HCT116 (cell line): ENCODE measurements at regions not wholly inside any gene's neighbourhood (a gene's known extent, or its start where the extent isn't known, plus 50 kb on each side); places are given as distances from the start of the nearest gene placed in this dataset.

ENCODE experiments used
- ATAC-seq: fragments of 200-7000 bp; cut with Tn5 transposase; 2 replicates; pipeline ENCODE4 v1.9.1; 2020; ENCODE audit warnings: mild to moderate bottlenecking, moderate library complexity
- BruUV-seq: library from RNA; stranded (reverse); fragments of 400-500 nt; replicated peaks from 2 replicates; lab custom pipeline; 2021; lab: Mats Ljungman, UMichigan
- CTCF ChIA-PET: fragments of 300-600 bp; sonication (Branson Sonifier 250); formaldehyde crosslinking; loops from one replicate; lab custom pipeline; 2021; ENCODE audit warnings: antibody characterized with exemption; lab: Charles Lee
- POLR2A ChIA-PET: fragments of 300-600, 350-600 bp; sonication (Branson Sonifier 250); formaldehyde crosslinking; loops from one replicate; lab custom pipeline; 2021; ENCODE audit warnings: antibody characterized with exemption; lab: Charles Lee
- RAD21 ChIA-PET, 2 experiments: fragments of 300-600 bp; sonication (Branson Sonifier 250); formaldehyde crosslinking; loops; one replicate each; lab custom pipeline; 2023; ENCODE audit warnings: low total read pairs in 2 of 2; ENCODE audit not compliant: uncharacterized antibody in 2 of 2, unreplicated experiment in 2 of 2, low non-redundant PET in 1 of 2; lab: Charles Lee
- DNase-seq: peaks from one replicate; pipeline ENCODE4 v3.0.0-alpha.2; 2010; ENCODE audit warnings: low read depth, low spot score
- H2AFZ ChIP-seq: fragments of 200-600 bp; shearing (Covaris generic), sonication (generic); 2 replicates; pipeline ENCODE4 v1.6.1; 2017; ENCODE audit warnings: low read depth, mixed run types, mixed read lengths, antibody characterized with exemption, low read length; ENCODE audit not compliant: poor library complexity, severe bottlenecking
- H3K27ac ChIP-seq: 2 replicates; pipeline ENCODE4 v1.5.1; 2012; ENCODE audit warnings: low read depth, low read length
- H3K27me3 ChIP-seq: fragments of 200-600 bp; sonication (generic); 2 replicates; pipeline ENCODE4 v1.6.1; 2016; ENCODE audit warnings: mixed run types, low read length, mixed read lengths; ENCODE audit not compliant: insufficient read depth
- H3K36me3 ChIP-seq, 2 experiments: fragments of 200-500 bp in 1 of 2; fragments of 200-600 bp in 1 of 2; sonication (Bioruptor generic) in 1 of 2; sonication (generic) in 1 of 2; 2 replicates each; pipeline versions ENCODE4 v1.5.1 to v1.6.1; 2014 to 2016; ENCODE audit warnings: low read length in 2 of 2, inconsistent platforms in 1 of 2, mixed read lengths in 1 of 2, mixed run types in 1 of 2; ENCODE audit not compliant: insufficient read depth in 2 of 2, control insufficient read depth in 1 of 2
- H3K4me1 ChIP-seq, 2 experiments: fragments of 200-600 bp in 1 of 2; sonication (generic) in 1 of 2; 2 replicates each; pipeline versions ENCODE4 v1.5.1 to v1.6.1; 2012 to 2017; ENCODE audit warnings: low read length in 2 of 2, inconsistent platforms in 1 of 2, mild to moderate bottlenecking in 1 of 2, mixed read lengths in 1 of 2, mixed run types in 1 of 2, moderate library complexity in 1 of 2; ENCODE audit not compliant: insufficient read depth in 2 of 2, control insufficient read depth in 1 of 2
- H3K4me2 ChIP-seq: fragments of 200-600 bp; sonication (generic); 2 replicates; pipeline ENCODE4 v1.6.1; 2017; ENCODE audit warnings: mixed run types, low read length, mixed read lengths
- H3K4me3 ChIP-seq, 2 experiments: fragments of 200-600 bp in 1 of 2; sonication (generic) in 1 of 2; replicated peaks in 1 of 2; 2 replicates each; pipeline ENCODE4 v1.5.1; 2011 to 2016; ENCODE audit warnings: low read length in 2 of 2, control low read depth in 1 of 2, low read depth in 1 of 2, mild to moderate bottlenecking in 1 of 2, mixed read lengths in 1 of 2, mixed run types in 1 of 2
- H3K79me2 ChIP-seq: fragments of 200-600 bp; sonication (generic); 2 replicates; pipeline ENCODE4 v1.6.1; 2017; ENCODE audit warnings: mild to moderate bottlenecking, mixed run types, low read length, moderate library complexity, mixed read lengths; ENCODE audit not compliant: insufficient read depth
- H3K9ac ChIP-seq: fragments of 200-600 bp; sonication (generic); 2 replicates; pipeline ENCODE4 v1.6.1; 2016; ENCODE audit warnings: low read length, mixed read lengths
- H3K9me2 ChIP-seq: fragments of 200-600 bp; sonication (generic), shearing (Covaris generic); 2 replicates; pipeline ENCODE4 v1.6.1; 2017; ENCODE audit warnings: mixed run types, mild to moderate bottlenecking, moderate library complexity; ENCODE audit not compliant: insufficient read depth
- H3K9me3 ChIP-seq, 2 experiments: fragments of 200-500 bp in 1 of 2; fragments of 200-600 bp in 1 of 2; sonication (Bioruptor generic) in 1 of 2; sonication (generic) in 1 of 2; 2 replicates each; pipeline ENCODE4 v1.6.1; 2014 to 2017; ENCODE audit warnings: low read length in 2 of 2, mixed read lengths in 2 of 2, inconsistent platforms in 1 of 2, low read depth in 1 of 2, mild to moderate bottlenecking in 1 of 2, mixed run types in 1 of 2, moderate library complexity in 1 of 2; ENCODE audit not compliant: control insufficient read depth in 1 of 2, insufficient read depth in 1 of 2
- H4K20me1 ChIP-seq: fragments of 200-600 bp; sonication (generic), shearing (Covaris generic); 2 replicates; pipeline ENCODE4 v1.6.1; 2017; ENCODE audit warnings: mixed run types, mild to moderate bottlenecking, moderate library complexity; ENCODE audit not compliant: insufficient read depth
- ATF3 ChIP-seq: IDR thresholded peaks from 2 replicates; pipeline ENCODE4 v1.6.1; 2012
- CBX3 ChIP-seq: IDR thresholded peaks from 2 replicates; pipeline ENCODE4 v1.6.1; 2012; ENCODE audit warnings: low read depth
- CEBPB ChIP-seq: IDR thresholded peaks from 2 replicates; pipeline ENCODE4 v1.6.1; 2012; ENCODE audit warnings: low read depth
- CTCF ChIP-seq, 3 experiments: fragments of 200-600 bp in 1 of 3; sonication (generic) in 1 of 3; IDR thresholded peaks in 2 of 3; conservative IDR thresholded peaks in 1 of 3; 2 replicates each; pipeline ENCODE4 v1.5.1; 2012 to 2017; ENCODE audit warnings: low read depth in 2 of 3, low read length in 2 of 3, antibody characterized with exemption in 1 of 3, borderline replicate concordance in 1 of 3, control low read depth in 1 of 3, mild to moderate bottlenecking in 1 of 3, mixed read lengths in 1 of 3, mixed run types in 1 of 3, moderate library complexity in 1 of 3; ENCODE audit not compliant: insufficient read depth in 1 of 3
- EGR1 ChIP-seq: IDR thresholded peaks from 2 replicates; pipeline ENCODE4 v1.6.1; 2012; ENCODE audit warnings: low read depth
- ELF1 ChIP-seq: IDR thresholded peaks from 2 replicates; pipeline ENCODE4 v1.6.1; 2012; ENCODE audit warnings: low read depth, borderline replicate concordance
- EZH2 ChIP-seq: fragments of 200-600 bp; sonication (generic); IDR thresholded peaks from 2 replicates; pipeline ENCODE4 v1.6.1; 2017; ENCODE audit warnings: antibody characterized with exemption, mixed run types
- FOSL1 ChIP-seq: IDR thresholded peaks from 2 replicates; pipeline ENCODE4 v1.6.1; 2012; ENCODE audit warnings: low read depth
- JUND ChIP-seq: IDR thresholded peaks from 2 replicates; pipeline ENCODE4 v1.6.1; 2012
- MAX ChIP-seq: IDR thresholded peaks from 2 replicates; pipeline ENCODE4 v1.6.1; 2012
- POLR2AphosphoS5 ChIP-seq: IDR thresholded peaks from 2 replicates; pipeline ENCODE4 v1.6.1; 2011; ENCODE audit warnings: mild to moderate bottlenecking, low read depth, low read length, moderate library complexity
- RAD21 ChIP-seq: IDR thresholded peaks from 2 replicates; pipeline ENCODE4 v1.6.1; 2012; ENCODE audit warnings: low read depth, mild to moderate bottlenecking
- REST ChIP-seq: IDR thresholded peaks from 2 replicates; pipeline ENCODE4 v1.6.1; 2012; ENCODE audit warnings: low read depth
- SIN3A ChIP-seq: IDR thresholded peaks from 2 replicates; pipeline ENCODE4 v1.6.1; 2012; ENCODE audit warnings: low read depth
- SP1 ChIP-seq: IDR thresholded peaks from 2 replicates; pipeline ENCODE4 v1.6.1; 2012; ENCODE audit warnings: low read depth
- SRF ChIP-seq: IDR thresholded peaks from 2 replicates; pipeline ENCODE4 v1.6.1; 2012; ENCODE audit warnings: low read depth
- ZBTB33 ChIP-seq: IDR thresholded peaks from 2 replicates; pipeline ENCODE4 v1.6.1; 2011; ENCODE audit warnings: mild to moderate bottlenecking, low read length, moderate library complexity; ENCODE audit not compliant: insufficient replicate concordance; ENCODE audit errors: extremely low read depth
- ZFX ChIP-seq: fragments of 450-650 bp; IDR thresholded peaks from 2 replicates; pipeline ENCODE4 v1.6.1; 2017
- ZNF274 ChIP-seq: fragments of 200-500 bp; sonication (Bioruptor generic); IDR thresholded peaks from 2 replicates; pipeline ENCODE4 v1.6.1; 2014; ENCODE audit warnings: mild to moderate bottlenecking, low read depth, low read length, inconsistent platforms
- intact Hi-C: fragments of 100-400 bp; cut with micrococcal nuclease; formaldehyde crosslinking; loops from 2 replicates; pipeline ENCODE4 v1.10.0; 2022

- Histone ChIP-seq H3K36me3 (no peaks in the 10 kb centered on the region), H3K4me3 (no peak overlapping the region), H3K4me2 (no peak overlapping the region), H3K79me2 (no peaks in the 10 kb centered on the region), H4K20me1 (no peaks in the 10 kb centered on the region), H3K9me2 (no peaks in the 10 kb centered on the region), H3K27me3 (no peaks in the 10 kb centered on the region), H3K27ac (no peak overlapping the region), H3K4me1 (no peaks in the 10 kb centered on the region), H3K9ac (no peak overlapping the region), H2AFZ (no peak overlapping the region), H3K9me3 (no peaks in the 10 kb centered on the region)
- no peak for TF ChIP-seq ZNF274
- TF ChIP-seq CBX3, result no peak
- TF ChIP-seq JUND, result no peak
- no peak for TF ChIP-seq RAD21
- no peak for TF ChIP-seq REST
- no peak for TF ChIP-seq MAX
- TF ChIP-seq SIN3A, result no peak
- no peak for TF ChIP-seq ELF1
- TF ChIP-seq SP1, result no peak
- no peak for TF ChIP-seq SRF
- TF ChIP-seq EZH2, result no peak
- TF ChIP-seq CTCF (IDR thresholded peaks at IDR 0.05 in 2 of 3, conservative IDR thresholded peaks at IDR 0.05 in 1 of 3; ENCODE audit: borderline replicate concordance in 1 of 3, insufficient read depth in 1 of 3, low read depth in 2 of 3, low read length in 2 of 3), result no peak
- no peak for TF ChIP-seq ZBTB33
- no peak for TF ChIP-seq FOSL1
- no peak for TF ChIP-seq POLR2AphosphoS5
- no peak for TF ChIP-seq ZFX
- TF ChIP-seq ATF3, result no peak
- TF ChIP-seq CEBPB, result no peak
- TF ChIP-seq EGR1, result no peak
- CTCF ChIA-PET, result no interaction called here
- POLR2A ChIA-PET, result no interaction called here
- no TSS peak for BruUV-seq
- ATAC-seq (no peak), DNase-seq (no peak)
- intact Hi-C loops, result no loop called here
- RAD21 ChIA-PET, result no interaction called here
Measured at GRCh38 chrX:82127228-82128123, 925.6 kb downstream of the SH3BGRL start.
